ENCODE measurements at regions not wholly inside any gene's neighbourhood (a gene's known extent, or its start where the extent isn't known, plus 50 kb on each side); places are given as distances from the start of the nearest gene placed in this dataset.

DNA sequence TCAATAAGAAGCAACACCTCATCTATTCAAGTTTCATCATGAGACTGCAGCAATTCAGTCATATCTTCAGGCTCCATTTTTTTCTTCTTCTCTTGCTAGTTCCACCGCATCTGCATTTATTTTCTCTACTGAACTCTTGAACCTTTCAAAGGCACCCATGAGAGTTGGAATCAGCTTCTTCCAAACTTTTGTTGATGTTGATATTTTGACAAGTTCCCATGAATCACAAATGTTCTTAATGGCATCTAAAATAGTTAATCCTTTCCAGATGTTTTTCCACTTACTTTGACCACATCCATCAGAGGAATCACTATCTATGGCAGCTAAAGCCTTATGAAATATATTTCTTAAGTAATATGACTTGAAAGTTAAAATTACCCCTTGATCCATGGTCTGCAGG is 434.3 kb downstream of the GPATCH2 start:
- no peak for DNase-seq

DNA sequence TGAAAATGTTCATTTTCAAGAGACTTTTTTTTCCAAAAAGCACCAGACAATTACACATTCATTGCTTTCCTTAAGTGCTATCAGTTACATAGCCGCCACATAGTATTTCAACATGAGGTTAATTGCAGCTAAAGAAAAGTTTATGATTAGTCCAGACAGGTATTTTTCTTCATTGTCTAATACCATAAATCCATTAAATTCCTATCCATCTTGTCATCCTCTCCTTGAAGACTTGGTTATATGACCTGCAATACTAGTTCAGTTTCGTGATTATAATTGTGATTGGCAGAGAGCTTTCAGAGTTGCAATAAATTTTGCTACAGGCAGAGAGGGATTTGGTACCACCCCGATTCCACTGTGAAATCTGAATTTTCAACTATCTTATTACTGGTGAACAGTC is 437.7 kb downstream of the GPATCH2 start:
- DNase-seq: no peak

DNA sequence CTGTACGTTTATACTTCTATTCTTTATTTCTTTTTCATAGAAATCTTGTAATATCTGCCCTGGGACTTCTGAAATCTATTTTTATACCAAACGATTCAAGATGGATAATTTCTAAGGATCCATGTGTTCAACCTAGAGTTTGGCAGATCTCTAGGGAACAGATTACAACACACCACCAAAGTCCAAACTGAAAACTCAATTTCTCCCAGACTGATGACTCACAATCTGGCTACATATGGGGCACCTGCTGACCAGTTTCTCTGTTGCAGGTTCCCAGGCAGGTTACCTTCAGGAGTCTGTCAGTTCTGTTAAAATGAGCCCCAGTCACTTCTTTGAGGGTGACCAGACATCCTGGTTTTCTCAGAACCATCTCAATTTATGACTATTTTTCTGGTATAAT is 439.4 kb downstream of the GPATCH2 start:
- no peak for DNase-seq

DNA sequence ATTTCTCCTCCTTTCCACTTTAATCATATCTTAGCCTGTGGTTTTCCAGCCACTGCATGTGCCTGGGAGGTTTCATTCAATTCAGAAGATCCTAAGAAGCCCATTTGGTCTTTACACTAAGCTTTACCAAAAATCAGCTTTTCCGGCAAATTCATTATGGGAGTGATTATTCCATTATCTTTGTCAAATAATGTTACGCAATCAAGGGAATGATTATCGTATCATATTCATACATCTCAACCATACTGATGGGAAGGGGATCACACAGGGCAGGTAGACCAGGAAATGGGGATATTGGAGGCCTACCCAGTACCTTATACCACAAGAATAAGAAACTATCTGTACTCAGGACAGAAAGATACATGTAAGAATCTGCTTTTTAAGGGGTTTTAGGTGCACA is 440.5 kb downstream of the GPATCH2 start:
- DNase-seq: no peak

DNA sequence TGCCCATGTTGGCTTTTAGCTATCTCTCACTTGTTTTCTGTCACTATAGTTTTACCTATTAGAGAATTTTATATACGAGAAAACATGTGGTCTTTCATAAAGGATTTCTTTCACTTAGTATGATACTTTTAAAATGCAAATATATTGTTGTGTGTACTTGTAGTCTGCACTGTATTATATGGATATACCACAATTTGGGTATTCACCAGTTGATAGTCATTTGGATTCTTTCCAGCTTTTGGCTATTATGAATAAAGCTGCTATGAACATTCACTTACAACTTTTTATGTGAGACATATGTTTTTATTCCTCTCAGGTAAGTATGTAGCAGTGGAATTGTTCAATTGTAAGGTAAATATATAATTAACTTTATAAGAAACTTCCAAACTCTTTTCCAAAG is 441.5 kb downstream of the GPATCH2 start:
- no peak for DNase-seq

DNA sequence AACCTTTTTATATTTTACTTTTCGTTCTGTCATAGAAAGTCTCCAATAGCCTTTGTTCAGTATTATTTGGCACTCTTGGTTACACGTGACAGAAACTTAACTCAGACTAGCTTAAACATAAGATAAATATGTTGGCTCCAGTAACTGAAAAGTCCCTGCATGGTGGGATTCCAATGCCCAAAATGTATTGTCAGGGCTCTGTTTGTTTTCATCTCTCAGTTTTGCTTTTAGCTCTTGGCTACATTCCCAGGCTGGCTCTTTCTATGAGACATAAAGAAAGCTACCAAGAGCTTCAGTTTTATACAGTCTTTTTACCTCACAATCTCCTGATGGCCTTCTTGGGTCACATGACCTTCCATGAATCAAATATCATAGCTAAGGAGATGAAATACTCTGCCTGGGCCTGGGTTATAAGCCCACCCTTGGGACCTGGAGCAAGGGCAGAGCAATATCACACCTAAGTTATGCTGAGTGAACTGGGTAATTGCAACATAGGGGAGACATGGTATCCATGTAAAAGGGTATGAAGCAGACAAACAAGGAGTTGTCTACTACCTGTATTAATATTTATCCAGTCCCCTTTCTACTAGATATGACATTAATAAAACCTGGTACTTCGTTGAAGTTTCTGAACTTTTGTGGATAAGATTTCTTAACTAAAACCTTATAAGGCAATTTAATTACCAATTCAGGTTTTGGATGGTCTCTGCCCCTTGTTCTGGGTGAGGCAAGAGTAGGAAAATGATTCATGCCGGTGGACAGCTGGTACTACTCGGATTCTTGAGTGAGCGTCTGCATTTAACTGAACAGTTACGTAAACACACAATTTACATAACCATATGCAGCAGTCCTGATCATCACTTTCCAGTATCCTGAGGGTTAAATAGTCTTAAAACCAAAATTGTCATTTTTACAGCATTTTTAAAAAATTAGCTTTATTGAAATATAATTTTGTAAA is 442.3 kb downstream of the GPATCH2 start:
- DNase-seq: no peak

DNA sequence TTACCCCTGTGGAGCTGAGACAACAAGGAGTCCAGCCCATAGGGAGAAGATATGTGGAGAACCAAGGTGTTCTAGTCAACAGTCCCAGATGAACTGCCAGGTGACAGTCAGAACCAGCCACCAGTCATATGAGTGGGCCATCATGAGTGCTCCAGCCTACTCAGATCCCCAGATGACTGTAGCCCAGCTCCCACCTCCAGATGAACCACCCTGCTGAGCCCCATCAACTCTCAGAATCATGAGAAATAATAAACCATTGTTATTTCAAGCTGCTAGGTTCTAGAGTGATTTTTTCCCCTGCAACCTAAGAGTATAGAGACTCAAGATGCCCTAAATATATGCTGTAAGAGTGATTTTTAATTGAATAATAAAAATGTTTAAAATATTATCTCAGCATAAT is 444.2 kb downstream of the GPATCH2 start:
- DNase-seq: no peak

DNA sequence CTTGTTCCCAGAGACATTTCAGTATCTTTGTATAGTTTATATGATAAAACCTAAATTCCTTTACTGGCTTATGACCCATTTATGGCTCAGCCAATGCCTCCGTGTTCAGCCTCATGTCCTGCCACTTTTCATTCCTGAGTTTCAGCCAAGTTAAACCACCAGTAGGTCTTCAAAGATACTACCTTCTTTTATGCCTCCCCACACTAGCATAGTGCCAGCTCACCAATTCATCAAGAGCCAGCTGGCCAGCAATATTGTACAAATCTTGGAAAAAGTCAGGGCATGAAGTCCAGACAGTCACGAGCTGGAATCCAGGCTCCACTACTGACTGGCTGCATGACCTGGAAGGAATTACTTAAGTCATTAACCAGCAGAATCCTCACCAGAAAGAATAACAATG is 446.0 kb downstream of the GPATCH2 start:
- no peak for DNase-seq

DNA sequence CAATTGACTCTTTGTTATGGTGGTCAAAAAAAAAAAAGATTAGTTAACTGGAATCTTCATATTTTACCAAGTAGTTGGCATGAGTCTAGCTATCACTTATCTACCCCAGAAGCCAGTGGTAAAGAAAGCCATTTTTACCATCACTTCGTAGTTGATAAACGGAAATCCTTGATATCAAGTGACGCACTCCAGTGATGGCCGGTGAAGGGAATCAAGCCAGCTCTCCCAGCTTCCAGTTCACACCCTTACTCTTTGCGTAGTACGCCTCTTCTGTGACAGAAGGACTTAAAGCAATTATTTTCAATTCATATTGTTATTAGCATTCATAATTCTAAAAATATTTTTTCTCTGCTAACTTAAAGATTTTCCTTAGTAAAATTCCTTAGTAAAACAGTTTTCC is 447.9 kb downstream of the GPATCH2 start:
- DNase-seq: no peak

DNA sequence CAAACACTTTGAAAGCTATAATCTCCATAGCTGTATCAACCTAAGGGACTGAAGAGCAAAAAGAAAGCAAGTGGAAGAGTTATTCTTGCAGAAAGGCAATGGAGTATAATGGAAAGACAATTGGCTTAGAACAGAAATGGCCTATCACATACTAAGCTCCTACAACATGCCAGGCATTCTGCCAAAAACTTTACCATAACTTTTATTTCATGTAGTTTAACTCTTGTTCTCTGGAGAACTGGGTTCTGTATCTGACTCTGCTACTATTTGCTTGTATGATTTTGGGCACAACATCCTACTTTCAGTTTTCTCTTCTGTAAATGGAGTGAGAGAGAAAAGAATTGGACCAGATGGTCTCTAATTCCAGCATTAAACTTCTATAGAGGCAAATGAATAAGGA is 449.1 kb downstream of the GPATCH2 start:
- DNase-seq: no peak

DNA sequence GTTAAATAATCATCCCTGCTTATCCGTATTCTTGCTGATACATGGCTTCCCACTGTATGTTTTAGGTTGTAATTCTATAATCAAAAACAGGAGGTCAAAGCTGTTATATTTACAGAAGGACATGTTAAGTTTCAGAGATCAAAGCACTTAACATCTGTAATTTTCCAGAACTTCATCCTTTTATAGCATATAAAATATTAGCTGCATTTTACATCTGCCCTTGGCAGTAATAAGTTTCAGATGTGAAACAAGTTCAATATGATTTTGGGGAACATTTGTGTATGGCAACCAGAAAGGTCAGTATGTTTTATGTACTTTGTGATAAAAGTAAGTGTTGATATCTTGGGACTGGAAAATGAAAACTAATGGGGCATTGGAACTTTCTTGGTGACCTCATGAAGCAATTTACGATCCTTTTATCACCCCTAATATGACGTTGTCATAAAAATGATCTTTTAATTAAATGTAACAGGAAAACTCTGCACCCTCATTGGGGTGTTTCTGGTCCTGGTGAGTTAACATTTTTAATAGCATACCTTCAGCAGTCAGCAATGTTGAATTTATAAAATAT is 449.6 kb downstream of the GPATCH2 start:
- no peak for DNase-seq

DNA sequence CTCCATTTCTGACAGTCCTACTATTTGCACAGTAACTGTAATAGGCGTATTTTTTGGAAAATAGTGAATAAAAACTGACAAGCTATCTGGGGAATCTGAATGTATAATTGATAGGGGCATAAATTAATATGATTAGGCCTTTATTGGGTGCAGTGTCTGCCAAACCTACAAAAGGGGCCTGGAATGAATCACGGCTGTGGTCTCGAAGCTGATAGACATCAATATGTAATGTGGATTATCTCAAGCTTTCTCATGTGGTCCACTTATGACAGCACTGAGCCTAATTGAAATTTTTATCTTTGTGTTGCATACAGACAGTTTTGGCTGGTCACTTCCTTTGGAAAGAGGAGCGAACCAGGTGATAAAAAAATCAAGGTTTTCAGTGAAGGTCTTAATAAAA is 450.4 kb downstream of the GPATCH2 start:
- no peak for DNase-seq

DNA sequence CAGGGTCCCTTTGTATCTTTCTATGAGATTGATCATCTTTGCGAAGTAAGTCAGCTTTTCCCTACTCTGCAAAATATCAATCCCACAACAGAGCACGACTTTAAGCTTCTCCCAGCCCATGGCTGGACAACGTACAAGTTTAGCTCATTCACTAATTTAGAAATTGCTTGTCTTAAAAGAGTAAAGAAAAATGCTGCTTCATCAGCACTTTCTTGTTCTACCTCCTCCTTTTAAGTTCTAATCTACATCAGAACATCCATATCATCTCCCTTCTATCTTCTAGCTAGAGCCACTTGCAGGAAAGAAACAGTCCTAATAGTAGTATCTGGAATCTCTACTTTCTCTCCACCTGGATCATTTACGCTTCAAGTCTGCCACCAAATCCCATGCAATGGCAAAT is 441.2 kb upstream of the ESRRG start:
- DNase-seq: no peak

DNA sequence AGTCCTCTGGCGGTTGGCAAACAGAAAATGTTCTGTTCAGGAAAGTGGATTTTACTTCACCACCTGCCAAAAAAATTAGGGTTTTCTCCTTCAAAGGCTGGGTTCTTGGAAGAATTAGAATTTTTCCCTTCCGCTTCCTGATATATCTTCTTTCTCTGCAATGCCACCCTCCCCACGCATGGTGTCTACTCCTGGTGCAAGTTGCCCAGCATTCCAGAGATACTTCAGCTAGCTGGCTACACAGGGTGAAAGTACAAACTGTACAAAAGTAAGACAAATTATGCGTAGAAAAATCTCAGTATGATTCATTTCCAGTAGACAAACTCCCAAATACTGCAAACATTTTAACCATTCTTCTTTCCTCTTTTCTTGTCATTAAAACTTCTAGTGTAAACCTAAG is 430.1 kb upstream of the ESRRG start:
- no peak for DNase-seq

DNA sequence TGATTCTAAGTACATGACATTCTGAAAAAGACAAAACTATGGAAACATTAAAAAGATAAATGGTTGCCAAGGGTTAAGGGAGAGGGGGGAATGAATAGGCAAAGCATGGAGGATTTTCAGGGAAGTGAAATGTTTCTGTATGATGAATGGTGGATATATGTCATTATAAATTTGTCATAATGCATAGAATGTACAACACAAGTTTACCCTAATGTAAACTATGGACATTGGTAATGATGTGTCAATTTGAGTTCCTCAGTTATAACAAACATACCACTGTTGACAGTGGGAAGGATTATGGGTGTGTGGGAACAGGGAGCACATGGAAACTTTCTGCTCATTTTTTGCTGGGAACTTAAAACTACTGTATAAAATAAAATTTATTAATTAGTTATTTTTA is 427.1 kb upstream of the ESRRG start:
- DNase-seq: no peak

DNA sequence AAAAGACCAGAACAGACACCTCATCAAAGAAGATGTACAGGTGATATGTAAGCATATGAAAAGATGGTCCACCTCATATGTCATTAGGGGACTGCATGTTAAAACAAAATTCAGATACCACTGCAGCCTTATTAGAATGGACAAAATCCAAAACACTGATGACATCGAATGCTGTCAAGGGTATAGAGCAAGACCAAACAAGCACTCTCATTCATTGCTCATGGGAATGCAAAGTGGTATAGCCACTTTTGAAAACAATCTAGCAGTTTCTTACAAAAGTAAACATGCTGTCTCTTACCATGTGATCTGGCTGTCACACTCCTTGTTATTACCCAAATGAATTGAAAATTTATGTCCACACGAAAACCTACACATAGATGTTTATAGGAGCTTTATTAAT is 426.6 kb upstream of the ESRRG start:
- no peak for DNase-seq

DNA sequence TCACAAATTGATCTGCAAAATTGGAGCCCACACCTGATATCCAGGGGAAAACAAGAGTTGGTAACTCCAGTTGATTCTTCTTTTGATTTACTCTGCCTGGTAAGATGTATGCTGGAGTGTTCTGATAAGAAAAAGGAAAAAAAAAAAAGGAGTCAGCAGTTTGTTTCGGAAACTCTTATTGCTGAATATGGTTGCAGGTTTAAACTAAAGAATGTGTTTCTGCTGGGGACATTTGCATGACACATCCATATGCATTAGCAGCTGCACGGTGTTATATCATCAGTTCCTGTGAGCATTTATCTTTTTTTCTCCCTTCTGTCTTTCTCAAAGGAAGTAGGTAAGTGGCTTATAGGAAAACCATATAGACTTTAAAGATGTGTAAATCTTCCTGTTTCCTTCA is 418.5 kb upstream of the ESRRG start:
- no peak for DNase-seq

DNA sequence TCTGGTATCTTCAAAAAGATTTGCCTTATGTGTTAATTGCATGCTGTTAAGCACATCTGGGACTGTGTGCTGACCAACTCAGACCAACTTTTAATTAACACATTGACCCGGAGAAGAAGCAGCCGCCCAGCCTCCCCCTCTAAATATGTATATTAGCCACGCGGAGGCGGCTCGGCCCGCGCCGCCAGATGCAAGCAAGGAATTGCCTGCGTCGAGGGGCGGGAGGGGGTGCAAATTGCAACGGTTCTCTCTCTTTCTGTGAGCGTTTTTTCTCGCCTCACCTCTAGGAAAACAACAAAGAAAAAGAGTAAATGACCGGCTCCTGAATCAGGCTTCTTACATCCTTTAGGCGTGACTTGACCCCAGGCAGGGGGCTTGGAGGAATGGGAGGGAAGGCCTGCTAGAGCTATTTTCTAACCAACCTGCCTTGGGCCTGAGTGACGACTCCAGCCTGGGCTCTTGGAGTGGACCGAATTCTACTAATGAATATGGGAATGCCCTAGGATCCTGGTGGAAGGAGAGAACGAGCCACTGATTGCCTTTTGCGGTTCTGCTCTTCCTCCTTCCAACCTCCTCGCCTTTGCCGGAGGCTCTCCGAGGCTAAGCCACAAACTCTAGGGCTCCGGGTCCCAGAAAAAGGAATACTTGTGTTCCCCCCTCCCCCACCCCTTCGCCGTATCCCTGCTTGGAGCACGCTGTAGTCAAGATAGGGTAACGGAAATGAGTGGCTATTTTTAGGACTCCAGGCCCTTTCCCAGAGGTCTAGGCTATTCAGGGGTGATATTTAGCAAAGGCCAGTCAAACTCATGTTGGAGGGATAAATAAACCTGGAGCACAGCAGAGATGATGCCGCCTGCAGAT is 417.0 kb upstream of the ESRRG start:
- no peak for DNase-seq

DNA sequence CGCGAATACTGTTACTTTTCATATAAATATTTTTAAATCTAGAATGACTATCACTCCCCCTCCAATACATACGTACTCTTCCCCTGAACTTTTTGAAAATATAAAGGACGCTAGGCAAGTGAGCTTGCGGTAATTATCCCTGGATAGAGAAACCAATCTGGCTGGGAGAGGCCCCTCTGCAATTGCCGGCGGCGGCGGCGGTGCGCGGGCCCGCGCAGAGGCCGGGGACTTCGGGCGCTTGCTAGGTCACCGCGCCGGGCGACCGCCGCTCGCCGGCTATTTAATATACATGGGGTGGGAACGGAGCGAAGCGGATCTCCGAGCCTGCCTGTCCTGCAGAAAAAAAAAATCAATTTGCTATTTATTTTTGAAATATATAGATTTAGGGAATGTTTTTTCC is 416.3 kb upstream of the ESRRG start:
- no peak for DNase-seq

DNA sequence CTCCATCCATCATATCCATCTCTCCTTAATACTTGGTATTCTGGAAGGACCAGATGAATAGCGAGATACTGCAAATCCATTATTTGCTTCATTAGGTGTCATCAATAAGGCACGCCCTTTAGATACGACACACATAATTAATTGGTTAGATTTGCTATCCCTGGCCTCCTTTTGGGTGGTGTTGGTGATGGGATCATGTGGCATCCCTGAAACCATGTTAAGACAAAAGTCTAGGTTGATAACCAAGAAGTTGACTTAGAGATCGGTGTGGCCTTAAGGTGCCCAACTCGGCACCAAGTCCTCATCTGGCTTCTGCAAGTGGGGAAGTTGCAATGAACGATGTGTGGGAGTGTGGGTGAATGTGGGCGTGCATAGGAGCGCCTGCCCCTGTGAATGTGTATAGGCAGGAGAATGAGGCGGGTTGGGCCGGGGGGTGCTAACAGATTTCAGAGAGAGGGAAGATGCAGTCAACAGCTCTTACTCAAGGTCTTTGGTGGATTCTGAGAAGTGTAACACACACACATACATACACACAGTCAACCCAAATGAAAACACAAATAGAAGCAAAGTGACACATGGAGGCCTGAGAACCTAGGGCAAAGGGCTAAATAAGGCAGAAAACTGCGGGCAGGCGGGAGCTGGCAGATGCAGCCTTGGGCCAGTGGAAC is 415.7 kb upstream of the ESRRG start:
- DNase-seq: no peak

DNA sequence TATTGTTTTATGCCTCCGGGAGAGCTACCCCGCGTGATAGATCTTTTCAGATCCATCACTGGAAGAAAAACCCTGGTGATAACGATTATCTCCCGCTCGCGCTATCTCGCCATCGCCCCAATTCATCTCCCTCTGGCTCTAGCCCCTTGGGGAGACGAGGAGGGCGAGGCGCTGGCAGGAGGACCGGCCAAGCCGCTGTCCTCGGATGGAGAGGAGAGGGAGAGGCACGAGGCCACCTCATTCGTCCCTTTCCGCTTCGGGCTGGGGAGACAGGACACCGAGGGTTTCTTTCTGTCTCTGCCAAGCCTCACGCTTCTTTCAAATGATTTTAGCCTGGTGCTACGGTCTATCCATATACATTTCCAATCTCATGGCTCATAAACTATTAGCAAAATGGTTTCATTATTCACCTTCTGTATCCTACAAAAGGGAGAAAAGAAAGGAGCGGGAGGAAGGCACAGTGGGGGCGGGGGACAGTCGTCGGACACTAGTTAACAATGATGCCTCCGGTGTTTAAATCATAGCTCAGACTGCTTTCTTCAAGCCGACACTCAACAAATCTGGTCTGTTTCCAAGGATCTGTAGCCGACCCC is 415.0 kb upstream of the ESRRG start:
- no peak for DNase-seq

DNA sequence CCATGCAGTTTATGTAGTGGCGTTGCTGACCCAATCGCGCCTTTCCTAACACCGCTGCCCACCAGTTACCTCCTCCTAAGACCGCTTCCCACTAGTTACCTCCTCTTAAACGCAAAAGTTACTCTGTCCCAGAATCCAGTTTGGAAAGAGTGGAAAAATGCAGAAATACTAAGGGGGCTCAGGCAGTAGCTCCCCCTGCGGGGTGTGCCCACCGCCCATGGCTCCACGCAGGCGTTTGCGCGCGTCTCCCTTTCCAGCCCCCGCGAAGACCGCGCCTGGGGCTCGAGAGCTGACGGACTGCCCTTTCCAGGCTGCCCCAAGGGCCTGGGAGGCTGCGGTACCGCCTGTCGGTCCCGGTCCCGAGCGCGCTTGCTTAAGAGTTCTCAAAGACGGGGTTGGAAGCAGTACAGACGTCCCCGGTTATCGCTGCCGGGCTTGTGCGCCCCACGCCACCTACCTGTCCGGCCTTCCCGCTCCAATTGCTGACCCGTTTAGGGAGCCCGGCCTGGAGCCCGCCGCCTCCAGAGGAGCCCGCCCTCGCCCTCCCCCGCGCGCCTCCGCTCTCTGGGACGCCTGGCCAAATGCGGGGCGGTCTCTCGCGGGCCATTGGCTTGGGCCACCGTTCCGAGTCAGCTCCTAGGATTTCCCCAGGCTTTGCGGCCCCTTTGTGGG is 414.1 kb upstream of the ESRRG start:
- no peak for DNase-seq

Data from AML-193 (cell line).